ENCODE measurements at regions not wholly inside any gene's neighbourhood (a gene's known extent, or its start where the extent isn't known, plus 50 kb on each side); places are given as distances from the start of the nearest gene placed in this dataset.
"Not testable (repeated sequence)": the region's sequence is repeated elsewhere in the genome, so short reads cannot be mapped to it uniquely, and the experiment has no call there.

DNA sequence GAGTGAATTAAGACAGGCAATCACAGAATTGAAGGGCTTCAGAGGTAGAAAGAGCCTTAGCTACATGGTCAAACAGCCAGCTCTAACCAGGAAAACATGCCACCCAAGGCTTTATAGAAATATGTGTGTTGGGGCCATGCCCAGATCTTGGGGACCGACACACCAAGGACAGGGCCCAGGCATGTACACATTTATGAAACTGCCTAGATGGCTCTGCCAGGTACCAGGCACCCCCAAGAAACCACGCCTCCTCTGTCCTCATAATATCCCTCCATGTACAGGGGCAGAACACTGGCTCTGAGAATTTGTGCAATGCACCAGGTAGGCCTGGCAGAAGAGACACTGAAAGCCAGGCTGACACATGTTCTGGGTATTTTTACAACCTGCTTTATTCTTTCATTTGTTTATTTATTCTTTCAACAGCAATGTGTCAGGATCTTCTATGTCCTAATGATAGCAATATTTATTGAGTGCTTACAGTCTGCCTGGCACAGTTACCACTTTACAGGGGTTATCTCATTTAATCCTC is 137.9 kb upstream of the LSM14A start:
- no peak for DNase-seq (ENCODE audit: low spot score)

DNA sequence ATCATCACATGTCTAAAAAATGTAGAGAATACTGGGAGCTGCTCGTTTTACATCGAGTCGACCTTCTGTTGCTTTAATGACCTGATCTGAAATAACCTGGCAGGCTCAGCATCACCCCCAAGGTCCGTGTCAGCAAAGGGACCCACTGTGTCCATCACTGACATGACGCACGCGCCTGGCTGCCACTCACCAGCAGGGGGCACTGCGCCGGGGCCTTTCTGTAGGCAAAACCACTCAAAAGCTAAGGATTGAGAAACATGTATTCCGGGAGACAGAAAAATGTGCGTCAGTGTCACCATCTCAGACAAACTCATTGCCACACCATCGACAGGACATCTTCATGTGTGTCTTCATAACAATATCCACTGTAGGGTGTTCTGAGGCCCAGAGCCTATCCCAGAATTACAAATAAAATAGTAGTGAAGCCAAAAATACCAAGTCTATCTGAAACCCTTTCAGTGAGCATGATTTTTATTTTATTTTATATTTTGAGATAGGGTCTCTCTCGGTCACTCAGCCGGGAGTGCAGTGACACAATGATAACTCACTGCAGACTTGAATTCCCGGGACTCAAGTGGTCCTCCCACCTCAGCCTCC is 130.3 kb upstream of the LSM14A start:
- DNase-seq (ENCODE audit: low spot score): peak; percentile 80

DNA sequence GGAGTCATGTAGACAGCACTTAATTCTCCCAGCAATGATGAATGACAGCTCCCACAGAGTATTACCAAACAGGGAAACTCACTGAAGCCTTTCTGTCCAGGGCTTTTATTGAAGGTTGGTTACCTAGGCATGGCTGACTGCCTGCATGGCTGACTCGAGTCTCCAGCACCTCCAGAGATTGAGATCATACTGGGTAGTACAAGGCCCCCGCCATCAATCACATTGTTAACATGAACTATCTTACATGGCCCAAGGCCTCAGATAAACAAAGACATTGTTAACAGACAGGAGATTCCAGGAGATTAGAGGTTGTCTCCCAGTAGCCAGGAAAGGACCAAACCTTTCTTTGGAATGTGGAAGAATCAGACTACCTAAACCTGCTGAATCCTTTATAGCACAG is 128.3 kb upstream of the LSM14A start:
- no peak for DNase-seq (ENCODE audit: low spot score)

- DNase-seq (ENCODE audit: low spot score): no peak
Measured at GRCh38 chr19:34049944-34050343, 122.4 kb upstream of the LSM14A start.

DNA sequence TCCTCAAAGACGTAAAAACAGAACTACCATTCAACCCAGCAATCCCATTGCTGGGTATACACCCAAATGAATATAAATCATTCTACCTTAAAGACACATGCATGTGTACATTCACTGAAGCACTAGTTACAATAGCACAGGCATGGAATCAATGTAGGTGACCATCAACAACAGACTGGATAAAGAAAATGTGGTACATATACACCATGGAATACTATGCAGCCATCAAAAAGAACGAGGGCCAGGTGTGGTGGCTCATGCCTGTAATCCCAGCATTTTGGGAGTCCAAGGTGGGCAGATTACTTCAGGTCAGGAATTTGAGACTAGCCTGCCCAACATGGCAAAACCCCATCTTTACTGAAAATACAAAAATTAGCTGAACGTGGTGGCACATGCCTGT is 121.9 kb upstream of the LSM14A start:
- not testable (repeated sequence) for DNase-seq (ENCODE audit: low spot score)

DNA sequence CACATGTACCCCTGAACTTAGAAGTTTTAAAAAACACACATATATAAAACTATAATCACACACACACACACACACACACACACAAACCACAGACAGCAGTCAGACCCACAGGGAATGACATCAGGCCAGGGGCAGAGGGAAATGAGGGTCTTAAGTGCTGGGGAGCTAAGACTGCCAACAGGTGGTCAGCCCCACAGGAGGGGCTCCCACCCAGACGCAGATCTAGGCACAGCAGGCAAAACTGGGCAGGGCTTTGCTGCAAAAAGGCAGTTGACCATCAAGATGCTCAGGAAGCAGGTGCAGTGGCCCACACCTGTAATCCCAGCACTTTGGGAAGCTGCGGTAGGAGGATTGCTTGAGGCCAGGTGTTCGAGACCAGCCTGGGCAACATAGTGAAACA is 121.0 kb upstream of the LSM14A start:
- no peak for DNase-seq (ENCODE audit: low spot score)

DNA sequence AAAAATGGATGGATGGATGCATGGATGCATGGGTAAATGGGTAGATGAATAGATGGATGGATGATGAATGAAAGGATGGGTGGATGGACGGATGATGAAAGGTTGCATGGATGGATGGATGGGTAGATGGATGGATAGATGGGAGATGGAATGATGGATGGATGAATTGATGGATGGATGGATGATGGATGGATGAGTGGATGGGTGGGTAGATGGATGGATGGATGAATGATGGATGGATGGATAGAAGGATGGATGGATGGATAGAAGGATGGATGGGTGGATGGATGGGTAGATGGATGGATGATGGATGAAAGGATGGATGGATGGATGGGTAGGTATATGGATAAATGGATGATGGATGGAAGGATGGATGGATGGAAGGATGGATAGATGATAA is 115.1 kb upstream of the LSM14A start:
- no peak for DNase-seq (ENCODE audit: low spot score)

- DNase-seq (ENCODE audit: low spot score): no peak
Measured at GRCh38 chr19:34066007-34066643, 106.2 kb upstream of the LSM14A start.

- no peak for DNase-seq (ENCODE audit: low spot score)
Measured at GRCh38 chr19:34067861-34068271, 104.4 kb upstream of the LSM14A start.

- DNase-seq (ENCODE audit: low spot score): no peak
Measured at GRCh38 chr19:34075661-34076091, 96.6 kb upstream of the LSM14A start.

GRCh38 chr19:34082289-34083077 is 89.8 kb upstream of the LSM14A start:
- DNase-seq (ENCODE audit: low spot score): peak; percentile 48

GRCh38 chr19:34084396-34085145 is 87.7 kb upstream of the LSM14A start:
- DNase-seq (ENCODE audit: low spot score): no peak

- no peak for DNase-seq (ENCODE audit: low spot score)
Measured at GRCh38 chr19:34085336-34085735, 87.0 kb upstream of the LSM14A start.

DNA sequence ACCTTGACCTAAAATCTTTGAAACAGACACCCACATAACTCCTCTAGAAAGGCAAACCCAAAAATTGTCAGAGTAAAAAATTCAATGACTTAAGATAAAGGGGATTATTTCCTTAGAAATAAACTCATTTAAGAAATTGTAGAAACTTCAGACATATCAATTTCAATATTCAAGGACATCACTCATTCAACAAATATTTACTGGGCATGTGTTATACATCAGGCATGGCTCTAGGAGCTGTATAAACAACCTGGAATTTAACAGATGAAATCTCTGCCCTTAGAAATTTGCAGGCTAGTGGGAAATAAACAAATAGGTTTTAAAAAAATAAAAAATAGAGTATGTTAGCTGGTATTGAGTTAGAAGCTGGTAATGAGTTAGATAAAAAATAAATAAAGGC is 84.0 kb upstream of the LSM14A start:
- no peak for DNase-seq (ENCODE audit: low spot score)

DNA sequence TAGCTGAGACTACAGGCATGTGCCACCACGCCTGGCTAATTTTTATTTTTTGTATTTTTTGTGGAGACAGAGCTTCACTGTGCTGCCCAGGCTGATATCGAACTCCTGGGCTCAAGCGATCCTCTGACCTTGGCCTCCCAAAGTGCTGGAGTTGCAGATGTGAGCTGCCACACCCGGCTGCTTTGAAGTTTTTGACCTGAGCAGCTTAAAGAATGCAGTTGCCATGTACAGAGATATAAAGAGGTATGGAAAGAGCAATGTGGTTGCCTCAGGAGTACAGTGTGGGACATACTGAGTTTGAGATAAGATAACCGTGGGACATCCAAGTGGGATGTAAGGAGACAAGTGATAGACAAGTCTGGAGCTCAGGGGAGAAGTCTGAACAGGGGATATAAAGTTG is 82.7 kb upstream of the LSM14A start:
- DNase-seq (ENCODE audit: low spot score): no peak

DNA sequence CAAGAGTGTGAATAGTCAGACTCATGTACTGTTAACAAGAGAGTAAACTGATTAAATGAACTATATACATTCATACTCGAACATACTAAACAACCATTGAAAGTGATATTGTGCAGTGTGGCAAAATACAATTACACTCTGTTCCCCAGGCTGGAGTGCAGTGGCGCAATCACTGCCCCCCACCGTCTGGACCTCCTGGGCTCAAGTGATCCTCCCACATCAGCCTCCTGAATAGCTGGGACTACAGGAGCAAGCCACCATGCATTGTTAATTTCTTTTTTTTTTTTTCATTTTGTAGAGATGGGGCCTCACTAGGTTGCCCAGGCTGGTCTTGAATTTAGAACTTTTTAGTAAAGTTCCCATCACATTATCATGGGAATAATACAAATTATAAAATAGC is 77.3 kb upstream of the LSM14A start:
- DNase-seq (ENCODE audit: low spot score): no peak

GRCh38 chr19:34095411-34095810 is 76.9 kb upstream of the LSM14A start:
- DNase-seq (ENCODE audit: low spot score): not testable (repeated sequence)

GRCh38 chr19:34096020-34096915 is 76.0 kb upstream of the LSM14A start:
- peak; percentile 53 for DNase-seq (ENCODE audit: low spot score)

- DNase-seq (ENCODE audit: low spot score): no peak
Measured at GRCh38 chr19:34104096-34104495, 68.2 kb upstream of the LSM14A start.

DNA sequence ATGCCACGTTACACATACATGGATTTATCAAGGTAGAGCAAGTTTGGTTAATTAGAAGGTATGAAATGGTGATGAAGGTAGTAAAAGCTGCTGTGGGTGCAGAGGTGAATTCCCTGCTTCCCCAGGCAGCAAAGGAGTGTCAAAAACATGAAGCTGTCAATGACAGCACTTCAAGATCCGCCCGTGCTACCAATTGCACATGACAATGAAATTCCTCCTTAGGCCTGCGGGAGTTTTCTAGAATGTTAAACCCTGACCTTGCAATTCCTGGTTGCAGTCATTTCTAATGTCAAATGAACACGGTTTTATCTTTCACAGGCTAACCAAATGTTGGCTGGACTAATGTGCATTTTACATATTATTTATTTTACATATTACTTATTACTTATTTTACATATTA is 67.7 kb upstream of the LSM14A start:
- no peak for DNase-seq (ENCODE audit: low spot score)

DNA sequence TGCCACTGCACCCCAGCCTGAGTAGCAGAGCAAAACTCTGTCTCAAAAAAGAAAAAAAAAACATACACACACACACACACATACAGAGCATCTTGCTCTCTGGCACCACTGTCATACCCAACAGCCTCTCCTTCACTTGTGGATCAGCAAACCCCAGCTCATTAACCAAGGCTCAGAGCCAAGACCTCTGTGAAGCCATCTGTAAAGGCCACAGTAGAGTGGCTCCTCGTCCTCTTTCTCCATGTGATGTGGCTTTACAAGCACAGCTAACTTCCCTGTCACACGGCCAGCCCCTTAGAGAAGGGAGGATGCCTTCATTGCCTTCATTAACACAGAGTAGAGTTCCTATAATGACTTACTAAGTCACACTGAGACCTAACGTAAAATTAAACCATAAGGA is 62.7 kb upstream of the LSM14A start:
- no peak for DNase-seq (ENCODE audit: low spot score)

Data from iPS-NIHi11 (cell line).